ENCODE measurements at regions not wholly inside any gene's neighbourhood (a gene's known extent, or its start where the extent isn't known, plus 50 kb on each side); places are given as distances from the start of the nearest gene placed in this dataset.

DNA sequence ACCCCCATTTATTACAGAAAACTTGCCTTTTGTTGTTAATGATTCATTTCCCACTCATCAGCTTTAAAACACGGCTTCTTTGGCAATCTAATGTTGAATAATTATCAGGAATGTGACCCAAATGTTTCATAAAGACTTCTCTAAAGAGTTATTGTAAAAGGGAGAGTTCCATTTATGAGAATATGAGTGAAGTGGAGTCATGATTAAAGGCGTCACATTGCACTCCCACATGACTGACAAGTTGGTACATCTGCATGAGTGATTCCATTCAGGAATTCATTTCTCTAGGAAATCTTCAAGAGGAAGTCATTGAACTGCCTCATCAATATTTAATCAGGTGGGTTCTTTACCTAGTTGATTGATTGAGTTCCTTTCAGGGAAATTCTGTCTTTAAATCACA, 184.8 kb downstream of the LNPK start:
- RAD21 ChIA-PET (ENCODE audit: low non-redundant PET in 1 of 2, low total read pairs in 2 of 2, uncharacterized antibody in 2 of 2, unreplicated experiment in 2 of 2) = no interaction called here
- H3K9me3 ChIP-seq (ENCODE audit: control insufficient read depth in 1 of 2, insufficient read depth in 1 of 2, low read depth in 1 of 2, low read length in 2 of 2) = no peaks in the 10 kb centered on the region
- no peaks in the 10 kb centered on the region for H3K9me2 ChIP-seq (ENCODE audit: insufficient read depth)
- no TSS peak for BruUV-seq (replicated peaks)
- no peak overlapping the region for H3K4me2 ChIP-seq (ENCODE audit: low read length)
- no peak for DNase-seq (ENCODE audit: low read depth, low spot score)
- POLR2A ChIA-PET = no interaction called here
- intact Hi-C loops (cut with micrococcal nuclease) = no loop called here
- no peak overlapping the region for H3K4me3 ChIP-seq (replicated peaks in 1 of 2; ENCODE audit: low read depth in 1 of 2, low read length in 2 of 2)
- ATAC-seq = no peak
- H3K4me1 ChIP-seq (ENCODE audit: control insufficient read depth in 1 of 2, insufficient read depth in 2 of 2, low read length in 2 of 2) = no peaks in the 10 kb centered on the region
- no peaks in the 10 kb centered on the region for H3K79me2 ChIP-seq (ENCODE audit: insufficient read depth, low read length)
- CTCF ChIA-PET = no interaction called here
- H4K20me1 ChIP-seq (ENCODE audit: insufficient read depth) = no peaks in the 10 kb centered on the region
- H2AFZ ChIP-seq (ENCODE audit: low read depth, low read length, poor library complexity, severe bottlenecking) = no peak overlapping the region
- H3K36me3 ChIP-seq (ENCODE audit: control insufficient read depth in 1 of 2, insufficient read depth in 2 of 2, low read length in 2 of 2) = no peaks in the 10 kb centered on the region
- no peaks in the 10 kb centered on the region for H3K27me3 ChIP-seq (ENCODE audit: insufficient read depth, low read length)
- no peak overlapping the region for H3K27ac ChIP-seq (ENCODE audit: low read depth, low read length)
- H3K9ac ChIP-seq (ENCODE audit: low read length) = no peak overlapping the region
- no peak for TF ChIP-seq ZFX (IDR thresholded peaks at IDR 0.05)

DNA sequence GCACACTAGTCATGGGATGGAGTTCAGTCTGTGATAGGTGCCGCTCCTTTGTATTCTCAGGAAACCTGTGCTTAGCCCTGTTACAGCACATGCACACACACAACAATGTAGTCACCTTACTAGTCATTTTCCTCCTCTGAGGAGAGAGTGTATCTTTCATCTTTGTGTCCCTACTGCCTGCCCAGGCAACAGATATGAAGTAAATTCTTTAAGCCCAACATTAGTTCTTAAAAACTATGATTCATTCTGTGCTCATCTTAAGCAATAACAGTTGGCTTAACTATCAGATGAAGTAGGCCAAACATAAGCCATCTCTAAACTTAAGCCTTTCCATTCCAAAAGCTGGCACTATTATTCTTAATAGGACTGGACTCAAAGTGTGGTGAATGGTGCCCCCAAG, 186.5 kb downstream of the LNPK start:
- no peak overlapping the region for H3K4me2 ChIP-seq (ENCODE audit: low read length)
- ATAC-seq = no peak
- ChIA-PET RAD21 (ENCODE audit: low non-redundant PET in 1 of 2, low total read pairs in 2 of 2, uncharacterized antibody in 2 of 2, unreplicated experiment in 2 of 2) (no interaction called here), POLR2A (no interaction called here), CTCF (no interaction called here)
- DNase-seq (ENCODE audit: low read depth, low spot score) = no peak
- H3K9me3 ChIP-seq (ENCODE audit: control insufficient read depth in 1 of 2, insufficient read depth in 1 of 2, low read depth in 1 of 2, low read length in 2 of 2) = no peaks in the 10 kb centered on the region
- H3K27me3 ChIP-seq (ENCODE audit: insufficient read depth, low read length) = no peaks in the 10 kb centered on the region
- H3K79me2 ChIP-seq (ENCODE audit: insufficient read depth, low read length) = no peaks in the 10 kb centered on the region
- H3K4me1 ChIP-seq (ENCODE audit: control insufficient read depth in 1 of 2, insufficient read depth in 2 of 2, low read length in 2 of 2) = no peaks in the 10 kb centered on the region
- intact Hi-C loops (cut with micrococcal nuclease) = no loop called here
- H2AFZ ChIP-seq (ENCODE audit: low read depth, low read length, poor library complexity, severe bottlenecking) = no peak overlapping the region
- no peak overlapping the region for H3K9ac ChIP-seq (ENCODE audit: low read length)
- no peak for TF ChIP-seq CEBPB (IDR thresholded peaks at IDR 0.05; ENCODE audit: low read depth)
- TF ChIP-seq, protein P1, sequence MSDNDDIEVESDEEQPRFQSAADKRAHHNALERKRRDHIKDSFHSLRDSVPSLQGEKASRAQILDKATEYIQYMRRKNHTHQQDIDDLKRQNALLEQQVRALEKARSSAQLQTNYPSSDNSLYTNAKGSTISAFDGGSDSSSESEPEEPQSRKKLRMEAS (IDR thresholded peaks at IDR 0.05) = no peak
- no peak for TF ChIP-seq EGR1 (IDR thresholded peaks at IDR 0.05; ENCODE audit: low read depth)
- no TSS peak for BruUV-seq (replicated peaks)
- H3K36me3 ChIP-seq (ENCODE audit: control insufficient read depth in 1 of 2, insufficient read depth in 2 of 2, low read length in 2 of 2) = no peaks in the 10 kb centered on the region
- H3K4me3 ChIP-seq (replicated peaks in 1 of 2; ENCODE audit: low read depth in 1 of 2, low read length in 2 of 2) = no peak overlapping the region
- H3K9me2 ChIP-seq (ENCODE audit: insufficient read depth) = no peaks in the 10 kb centered on the region
- H4K20me1 ChIP-seq (ENCODE audit: insufficient read depth) = no peaks in the 10 kb centered on the region
- H3K27ac ChIP-seq (ENCODE audit: low read depth, low read length) = no peak overlapping the region

DNA sequence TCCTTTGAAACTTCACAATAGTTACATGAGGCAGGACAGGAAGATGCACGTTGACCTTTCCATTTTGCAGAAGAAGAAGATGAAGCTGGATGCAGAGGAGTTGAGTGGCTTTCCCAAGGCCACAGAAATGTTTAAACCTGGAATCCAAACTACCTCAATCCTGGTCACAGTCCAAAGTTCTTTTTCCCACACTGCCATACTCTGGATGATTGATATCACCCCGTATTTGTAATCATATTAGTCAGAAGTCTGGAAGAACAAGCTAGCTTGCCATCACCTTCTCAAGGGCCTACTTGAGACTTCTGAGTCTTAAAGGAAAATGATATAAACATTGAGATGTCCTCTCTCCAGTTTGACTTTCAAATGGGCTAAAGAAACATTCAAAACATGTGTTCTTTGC, 190.1 kb downstream of the LNPK start:
- CTCF ChIA-PET = no interaction called here
- no peaks in the 10 kb centered on the region for H3K36me3 ChIP-seq (ENCODE audit: control insufficient read depth in 1 of 2, insufficient read depth in 2 of 2, low read length in 2 of 2)
- TF ChIP-seq POLR2A (IDR thresholded peaks at IDR 0.05; ENCODE audit: borderline replicate concordance, extremely low read depth, insufficient read depth, insufficient read length) (no peak), RAD21 (IDR thresholded peaks at IDR 0.05; ENCODE audit: low read depth) (no peak), ZFX (IDR thresholded peaks at IDR 0.05) (no peak), CBX3 (IDR thresholded peaks at IDR 0.05; ENCODE audit: low read depth) (no peak), SRF (IDR thresholded peaks at IDR 0.05; ENCODE audit: low read depth) (no peak), YY1 (IDR thresholded peaks at IDR 0.05; ENCODE audit: extremely low read depth, insufficient replicate concordance, low read depth, low read length) (no peak)
- TF ChIP-seq, protein P2, sequence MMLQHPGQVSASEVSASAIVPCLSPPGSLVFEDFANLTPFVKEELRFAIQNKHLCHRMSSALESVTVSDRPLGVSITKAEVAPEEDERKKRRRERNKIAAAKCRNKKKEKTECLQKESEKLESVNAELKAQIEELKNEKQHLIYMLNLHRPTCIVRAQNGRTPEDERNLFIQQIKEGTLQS (IDR thresholded peaks at IDR 0.05) = no peak
- TF ChIP-seq, protein P1 (IDR thresholded peaks at IDR 0.05) = no peak
- TF ChIP-seq, protein P3, sequence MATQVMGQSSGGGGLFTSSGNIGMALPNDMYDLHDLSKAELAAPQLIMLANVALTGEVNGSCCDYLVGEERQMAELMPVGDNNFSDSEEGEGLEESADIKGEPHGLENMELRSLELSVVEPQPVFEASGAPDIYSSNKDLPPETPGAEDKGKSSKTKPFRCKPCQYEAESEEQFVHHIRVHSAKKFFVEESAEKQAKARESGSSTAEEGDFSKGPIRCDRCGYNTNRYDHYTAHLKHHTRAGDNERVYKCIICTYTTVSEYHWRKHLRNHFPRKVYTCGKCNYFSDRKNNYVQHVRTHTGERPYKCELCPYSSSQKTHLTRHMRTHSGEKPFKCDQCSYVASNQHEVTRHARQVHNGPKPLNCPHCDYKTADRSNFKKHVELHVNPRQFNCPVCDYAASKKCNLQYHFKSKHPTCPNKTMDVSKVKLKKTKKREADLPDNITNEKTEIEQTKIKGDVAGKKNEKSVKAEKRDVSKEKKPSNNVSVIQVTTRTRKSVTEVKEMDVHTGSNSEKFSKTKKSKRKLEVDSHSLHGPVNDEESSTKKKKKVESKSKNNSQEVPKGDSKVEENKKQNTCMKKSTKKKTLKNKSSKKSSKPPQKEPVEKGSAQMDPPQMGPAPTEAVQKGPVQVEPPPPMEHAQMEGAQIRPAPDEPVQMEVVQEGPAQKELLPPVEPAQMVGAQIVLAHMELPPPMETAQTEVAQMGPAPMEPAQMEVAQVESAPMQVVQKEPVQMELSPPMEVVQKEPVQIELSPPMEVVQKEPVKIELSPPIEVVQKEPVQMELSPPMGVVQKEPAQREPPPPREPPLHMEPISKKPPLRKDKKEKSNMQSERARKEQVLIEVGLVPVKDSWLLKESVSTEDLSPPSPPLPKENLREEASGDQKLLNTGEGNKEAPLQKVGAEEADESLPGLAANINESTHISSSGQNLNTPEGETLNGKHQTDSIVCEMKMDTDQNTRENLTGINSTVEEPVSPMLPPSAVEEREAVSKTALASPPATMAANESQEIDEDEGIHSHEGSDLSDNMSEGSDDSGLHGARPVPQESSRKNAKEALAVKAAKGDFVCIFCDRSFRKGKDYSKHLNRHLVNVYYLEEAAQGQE (IDR thresholded peaks at IDR 0.05; ENCODE audit: low read depth) = no peak

More for the DNA sequence above, 190.1 kb downstream of the LNPK start:
- no peak for ATAC-seq
- Histone ChIP-seq H3K27ac (ENCODE audit: low read depth, low read length) (no peak overlapping the region), H3K27me3 (ENCODE audit: insufficient read depth, low read length) (no peaks in the 10 kb centered on the region), H3K79me2 (ENCODE audit: insufficient read depth, low read length) (no peaks in the 10 kb centered on the region), H4K20me1 (ENCODE audit: insufficient read depth) (no peaks in the 10 kb centered on the region), H3K9me2 (ENCODE audit: insufficient read depth) (no peaks in the 10 kb centered on the region), H3K4me3 (replicated peaks in 1 of 2; ENCODE audit: low read depth in 1 of 2, low read length in 2 of 2) (no peak overlapping the region), H2AFZ (ENCODE audit: low read depth, low read length, poor library complexity, severe bottlenecking) (no peak overlapping the region), H3K9ac (ENCODE audit: low read length) (no peak overlapping the region), H3K4me2 (ENCODE audit: low read length) (no peak overlapping the region), H3K9me3 (ENCODE audit: control insufficient read depth in 1 of 2, insufficient read depth in 1 of 2, low read depth in 1 of 2, low read length in 2 of 2) (no peaks in the 10 kb centered on the region), H3K4me1 (ENCODE audit: control insufficient read depth in 1 of 2, insufficient read depth in 2 of 2, low read length in 2 of 2) (no peaks in the 10 kb centered on the region)
- intact Hi-C loops (cut with micrococcal nuclease) = no loop called here
- RAD21 ChIA-PET (ENCODE audit: low non-redundant PET in 1 of 2, low total read pairs in 2 of 2, uncharacterized antibody in 2 of 2, unreplicated experiment in 2 of 2) = no interaction called here
- no TSS peak for BruUV-seq (replicated peaks)
- POLR2A ChIA-PET = no interaction called here
- no peak for DNase-seq (ENCODE audit: low read depth, low spot score)
